Hepatocyte (in vitro differentiated cells): ENCODE measurements at regions not wholly inside any gene's neighbourhood (a gene's known extent, or its start where the extent isn't known, plus 50 kb on each side); places are given as distances from the start of the nearest gene placed in this dataset.

Experiments
- DNase-seq: peaks from one replicate; pipeline ENCODE4 v3.0.0-alpha.2; 2016; ENCODE audit warnings: low spot score
- H2AFZ ChIP-seq: fragments of 200-600 bp; sonication (generic); 2 replicates; pipeline ENCODE4 v1.6.0; 2016; ENCODE audit warnings: antibody characterized with exemption, mild to moderate bottlenecking
- H3K27ac ChIP-seq: fragments of 200-600 bp; sonication (generic); 2 replicates; pipeline ENCODE4 v1.5.1; 2016; ENCODE audit warnings: mild to moderate bottlenecking
- H3K27me3 ChIP-seq: fragments of 200-600 bp; sonication (generic); 2 replicates; pipeline ENCODE4 v1.6.1; 2016
- H3K36me3 ChIP-seq: fragments of 200-600 bp; sonication (generic); replicated peaks from 2 replicates; pipeline ENCODE4 v1.5.1; 2016; ENCODE audit warnings: low read depth; ENCODE audit not compliant: insufficient read depth
- H3K4me1 ChIP-seq: fragments of 200-600 bp; sonication (generic); 2 replicates; pipeline ENCODE4 v1.5.1; 2016; ENCODE audit warnings: mild to moderate bottlenecking, moderate library complexity; ENCODE audit not compliant: insufficient read depth
- H3K4me2 ChIP-seq: fragments of 200-600 bp; sonication (generic); 2 replicates; pipeline ENCODE4 v1.6.0; 2016
- H3K4me3 ChIP-seq: fragments of 200-600 bp; sonication (generic); 2 replicates; pipeline ENCODE4 v1.5.1; 2016; ENCODE audit warnings: mild to moderate bottlenecking
- H3K79me2 ChIP-seq: fragments of 200-600 bp; sonication (generic); 2 replicates; pipeline ENCODE4 v1.6.0; 2017; ENCODE audit warnings: mild to moderate bottlenecking
- H3K9me2 ChIP-seq: fragments of 200-600 bp; sonication (generic); replicated peaks from 2 replicates; pipeline ENCODE4 v1.6.0; 2017; ENCODE audit warnings: mild to moderate bottlenecking; ENCODE audit not compliant: insufficient read depth
- H3K9me3 ChIP-seq: fragments of 200-600 bp; sonication (generic); 2 replicates; pipeline ENCODE4 v1.5.1; 2016; ENCODE audit warnings: low read depth, mild to moderate bottlenecking
- H4K20me1 ChIP-seq: fragments of 200-600 bp; sonication (generic); 2 replicates; pipeline ENCODE4 v1.6.0; 2016; ENCODE audit warnings: mild to moderate bottlenecking; ENCODE audit not compliant: insufficient read depth, poor library complexity, severe bottlenecking
- EZH2 ChIP-seq: fragments of 200-600 bp; sonication (generic); IDR thresholded peaks from 2 replicates; pipeline ENCODE4 v1.6.1; 2016; ENCODE audit warnings: antibody characterized with exemption, mild to moderate bottlenecking, borderline replicate concordance
- EZH2phosphoT487 ChIP-seq: fragments of 200-600 bp; sonication (generic); IDR thresholded peaks from one replicate; pipeline ENCODE4 v1.6.1; 2018; ENCODE audit warnings: antibody characterized with exemption, mild to moderate bottlenecking, low read depth, moderate library complexity; ENCODE audit not compliant: unreplicated experiment, severe bottlenecking
- WGBS: methylation state at CpG from one replicate; pipeline ENCODE4 v1.1.6; 2016; ENCODE audit warnings: low lambda C conversion rate; ENCODE audit errors: missing lambda C conversion rate; 5-methylcytosine and 5-hydroxymethylcytosine counted together
- TF ChIP-seq, protein P1 (sequence below): fragments of 200-600 bp; sonication (generic); IDR thresholded peaks from 2 replicates; pipeline ENCODE4 v1.5.1; 2016; ENCODE audit warnings: antibody characterized with exemption, mild to moderate bottlenecking; ENCODE audit not compliant: poor library complexity

DNA sequence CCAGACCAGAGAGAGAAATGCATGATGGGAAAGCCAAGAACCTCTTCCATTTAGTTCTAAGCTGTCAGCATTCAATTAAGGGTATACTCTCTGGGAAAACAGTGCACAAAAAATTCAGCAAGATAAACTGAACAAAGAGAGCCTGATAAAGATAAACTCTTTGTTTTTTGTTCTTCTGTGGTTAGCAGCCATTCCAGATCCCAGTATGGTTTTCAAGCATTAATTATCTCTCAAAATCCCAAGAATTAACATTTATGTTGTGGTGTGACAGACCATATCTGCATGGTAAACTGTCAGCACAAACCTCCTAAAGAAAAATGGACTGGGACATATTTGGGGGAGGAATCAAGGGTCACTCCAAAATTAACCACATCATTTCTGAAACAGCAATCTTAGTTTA is 124.0 kb upstream of the LRRN1 start:
- no peaks in the 10 kb centered on the region for H3K9me2 ChIP-seq
- H3K9me3 ChIP-seq = no peaks in the 10 kb centered on the region
- no peaks in the 10 kb centered on the region for H3K36me3 ChIP-seq
- no peak for TF ChIP-seq EZH2phosphoT487
- TF ChIP-seq, protein P1, sequence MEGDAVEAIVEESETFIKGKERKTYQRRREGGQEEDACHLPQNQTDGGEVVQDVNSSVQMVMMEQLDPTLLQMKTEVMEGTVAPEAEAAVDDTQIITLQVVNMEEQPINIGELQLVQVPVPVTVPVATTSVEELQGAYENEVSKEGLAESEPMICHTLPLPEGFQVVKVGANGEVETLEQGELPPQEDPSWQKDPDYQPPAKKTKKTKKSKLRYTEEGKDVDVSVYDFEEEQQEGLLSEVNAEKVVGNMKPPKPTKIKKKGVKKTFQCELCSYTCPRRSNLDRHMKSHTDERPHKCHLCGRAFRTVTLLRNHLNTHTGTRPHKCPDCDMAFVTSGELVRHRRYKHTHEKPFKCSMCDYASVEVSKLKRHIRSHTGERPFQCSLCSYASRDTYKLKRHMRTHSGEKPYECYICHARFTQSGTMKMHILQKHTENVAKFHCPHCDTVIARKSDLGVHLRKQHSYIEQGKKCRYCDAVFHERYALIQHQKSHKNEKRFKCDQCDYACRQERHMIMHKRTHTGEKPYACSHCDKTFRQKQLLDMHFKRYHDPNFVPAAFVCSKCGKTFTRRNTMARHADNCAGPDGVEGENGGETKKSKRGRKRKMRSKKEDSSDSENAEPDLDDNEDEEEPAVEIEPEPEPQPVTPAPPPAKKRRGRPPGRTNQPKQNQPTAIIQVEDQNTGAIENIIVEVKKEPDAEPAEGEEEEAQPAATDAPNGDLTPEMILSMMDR = no peak
- TF ChIP-seq EZH2 = no peak
- no peak for DNase-seq
- H2AFZ ChIP-seq = no peak overlapping the region
- no peak overlapping the region for H3K27ac ChIP-seq
- H3K4me3 ChIP-seq = no peak overlapping the region
- no peaks in the 10 kb centered on the region for H3K79me2 ChIP-seq
- H3K4me2 ChIP-seq = no peak overlapping the region
- H3K27me3 ChIP-seq = no peaks in the 10 kb centered on the region
- no peaks in the 10 kb centered on the region for H4K20me1 ChIP-seq
- no peaks in the 10 kb centered on the region for H3K4me1 ChIP-seq

DNA sequence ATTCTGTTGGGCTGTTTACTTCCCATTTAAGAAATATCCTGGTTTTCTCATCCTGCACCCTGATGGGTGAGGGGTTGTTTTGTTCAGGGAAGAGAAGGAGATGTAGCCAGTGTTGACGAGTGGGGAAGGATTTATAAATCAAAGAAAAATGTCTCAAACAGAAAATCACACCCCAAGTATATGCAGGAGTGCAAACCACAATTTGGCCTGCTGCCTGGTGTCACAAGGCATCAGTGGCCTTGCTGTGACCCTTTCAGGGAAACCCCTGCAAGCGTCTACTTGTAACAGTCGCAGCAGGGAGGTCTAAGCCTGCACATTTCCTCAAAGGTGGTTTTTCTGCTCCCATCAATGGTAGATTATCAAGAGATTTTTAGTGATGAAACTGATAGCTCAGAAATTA is 132.6 kb upstream of the LRRN1 start:
- H3K27me3 ChIP-seq = no peaks in the 10 kb centered on the region
- H3K79me2 ChIP-seq = no peaks in the 10 kb centered on the region
- no peak overlapping the region for H3K4me3 ChIP-seq
- no peak overlapping the region for H3K4me2 ChIP-seq
- H2AFZ ChIP-seq = no peak overlapping the region
- H3K36me3 ChIP-seq = no peaks in the 10 kb centered on the region
- H3K9me3 ChIP-seq = no peaks in the 10 kb centered on the region
- H4K20me1 ChIP-seq = no peaks in the 10 kb centered on the region
- no peaks in the 10 kb centered on the region for H3K4me1 ChIP-seq
- 83% methylated on average over 3 of the region's 3 CpGs for WGBS
- no peak overlapping the region for H3K27ac ChIP-seq
- TF ChIP-seq EZH2 (no peak), EZH2phosphoT487 (no peak)
- TF ChIP-seq, protein P1 = no peak
- no peak for DNase-seq
- no peaks in the 10 kb centered on the region for H3K9me2 ChIP-seq

DNA sequence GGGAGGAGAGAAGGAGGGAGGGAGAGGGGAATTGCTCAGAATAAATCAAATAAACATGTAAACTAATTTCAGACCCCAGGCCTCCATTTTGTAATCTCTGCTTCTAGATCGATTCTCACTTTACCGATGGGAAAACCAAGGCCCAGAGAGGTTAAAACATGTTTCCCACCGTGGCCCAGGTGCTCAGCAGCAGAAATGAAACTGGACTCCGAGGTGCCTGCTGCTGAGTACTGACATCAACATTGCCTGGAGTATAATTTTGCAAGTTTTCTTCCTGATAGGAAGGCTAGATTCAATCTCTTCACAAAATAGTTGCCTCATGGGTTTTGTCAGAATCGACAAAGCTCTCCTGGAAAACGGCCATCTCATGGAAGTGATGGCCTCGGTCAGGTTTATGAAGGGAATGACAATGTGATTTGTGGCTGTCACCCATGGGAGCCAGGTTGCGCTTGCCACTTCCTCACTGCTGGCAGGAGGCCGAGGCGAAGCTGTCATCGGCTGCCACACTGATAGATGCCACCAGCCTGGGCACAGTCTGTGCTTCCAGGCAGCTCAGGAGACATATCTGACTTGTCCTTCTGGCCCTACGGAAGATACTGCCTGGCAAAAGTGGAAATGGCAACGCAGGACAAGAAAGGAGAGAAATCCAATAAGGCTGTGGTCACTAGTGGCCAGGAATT is 133.1 kb upstream of the LRRN1 start:
- H2AFZ ChIP-seq = no peak overlapping the region

More for the DNA sequence above, 133.1 kb upstream of the LRRN1 start:
- H3K9me3 ChIP-seq = no peaks in the 10 kb centered on the region
- H3K27ac ChIP-seq = no peak overlapping the region
- no peaks in the 10 kb centered on the region for H3K79me2 ChIP-seq
- 82% methylated on average over 13 of the region's 13 CpGs for WGBS
- no peaks in the 10 kb centered on the region for H4K20me1 ChIP-seq
- TF ChIP-seq EZH2phosphoT487 = no peak
- TF ChIP-seq EZH2 = no peak
- TF ChIP-seq, protein P1 = no peak
- no peak overlapping the region for H3K4me3 ChIP-seq
- no peaks in the 10 kb centered on the region for H3K4me1 ChIP-seq
- H3K4me2 ChIP-seq = no peak overlapping the region
- H3K27me3 ChIP-seq = no peaks in the 10 kb centered on the region
- H3K36me3 ChIP-seq = no peaks in the 10 kb centered on the region
- H3K9me2 ChIP-seq = no peaks in the 10 kb centered on the region
- DNase-seq = no peak
